ENCODE measurements at regions not wholly inside any gene's neighbourhood (a gene's known extent, or its start where the extent isn't known, plus 50 kb on each side); places are given as distances from the start of the nearest gene placed in this dataset.

DNA sequence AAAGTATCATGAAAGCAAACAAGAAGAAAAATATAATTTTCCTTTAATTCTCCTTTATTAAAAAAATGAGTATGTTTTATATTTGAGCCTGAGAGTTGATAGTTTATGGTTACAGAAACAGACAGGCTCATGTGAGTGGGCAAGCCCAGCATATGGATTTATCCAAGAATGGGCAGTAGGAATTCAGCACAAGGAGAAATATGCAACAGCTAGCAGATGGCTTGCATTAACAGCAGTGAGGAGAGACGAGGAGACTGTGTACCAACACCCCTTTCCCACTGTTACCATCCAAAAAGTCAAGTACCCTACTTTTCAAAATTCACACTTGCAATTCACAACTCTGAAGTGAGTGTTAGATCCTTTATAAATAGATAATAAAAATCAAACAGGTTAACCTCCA lies 1760.2 kb upstream of the TENM3 start:
- no peak for DNase-seq

GRCh38 chr4:180485407-180485806 lies 1757.8 kb upstream of the TENM3 start:
- no peak for DNase-seq

GRCh38 chr4:180486342-180486741 lies 1756.9 kb upstream of the TENM3 start:
- DNase-seq: no peak

- no peak for DNase-seq
Observed at GRCh38 chr4:180489787-180490186, 1753.4 kb upstream of the TENM3 start.

DNA sequence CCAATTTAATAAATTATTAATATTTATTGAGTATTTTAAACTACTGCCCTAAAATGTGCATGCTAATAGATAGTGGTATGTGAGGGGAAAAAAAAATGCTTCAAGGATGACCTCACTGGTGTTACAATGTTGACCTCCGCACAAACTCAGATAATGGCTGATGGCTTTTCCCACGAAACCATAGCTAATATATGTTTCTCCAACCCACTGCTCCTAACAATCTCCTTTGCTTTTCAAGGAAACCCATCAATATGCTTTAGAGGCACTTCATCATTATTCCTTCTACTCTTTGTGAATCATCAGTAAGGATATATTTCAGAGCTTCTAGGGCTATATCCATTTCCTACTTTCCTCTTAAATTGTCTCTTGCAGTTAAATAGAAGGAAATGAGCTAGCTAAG lies 1752.0 kb upstream of the TENM3 start:
- no peak for DNase-seq

DNA sequence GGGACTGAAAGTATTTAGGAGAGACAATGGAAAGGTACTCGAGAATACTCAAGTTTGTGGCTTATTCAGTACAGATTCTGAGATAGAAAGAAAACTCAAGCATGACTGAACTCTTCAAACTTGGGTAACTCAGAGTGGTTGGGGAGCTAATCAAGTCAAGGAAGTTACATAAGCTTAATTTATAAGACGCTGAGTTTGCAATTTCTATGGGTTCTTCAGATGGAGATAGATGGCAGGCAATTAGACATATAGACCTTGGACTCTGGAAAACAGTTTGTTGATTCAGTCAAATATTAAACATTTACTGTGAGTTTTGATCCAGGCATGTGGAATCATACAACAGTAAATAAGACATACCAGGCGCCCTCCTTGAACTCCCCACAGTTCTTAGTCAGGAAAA lies 1749.9 kb upstream of the TENM3 start:
- no peak for DNase-seq

DNA sequence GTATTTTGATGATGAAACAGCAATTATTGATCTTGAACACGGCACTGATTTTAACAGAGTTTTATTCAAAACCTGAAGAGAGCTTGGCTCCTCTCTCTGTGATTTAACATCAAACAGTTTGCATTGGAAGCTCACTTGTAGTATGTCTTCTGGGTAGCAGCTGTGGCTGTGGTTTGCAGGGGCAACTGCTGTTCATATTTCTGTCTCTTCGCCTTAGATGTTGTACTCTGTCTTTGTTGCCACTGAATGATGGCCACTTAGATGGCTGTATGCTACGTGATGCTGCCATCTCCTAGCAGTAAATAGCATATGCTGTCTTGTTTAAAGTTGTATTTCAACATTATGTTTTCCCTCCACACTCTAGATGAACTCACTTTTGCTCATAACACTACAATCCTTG lies 1743.0 kb upstream of the TENM3 start:
- no peak for DNase-seq

- no peak for DNase-seq
Observed at GRCh38 chr4:180512801-180513475, 1730.3 kb upstream of the TENM3 start.

DNA sequence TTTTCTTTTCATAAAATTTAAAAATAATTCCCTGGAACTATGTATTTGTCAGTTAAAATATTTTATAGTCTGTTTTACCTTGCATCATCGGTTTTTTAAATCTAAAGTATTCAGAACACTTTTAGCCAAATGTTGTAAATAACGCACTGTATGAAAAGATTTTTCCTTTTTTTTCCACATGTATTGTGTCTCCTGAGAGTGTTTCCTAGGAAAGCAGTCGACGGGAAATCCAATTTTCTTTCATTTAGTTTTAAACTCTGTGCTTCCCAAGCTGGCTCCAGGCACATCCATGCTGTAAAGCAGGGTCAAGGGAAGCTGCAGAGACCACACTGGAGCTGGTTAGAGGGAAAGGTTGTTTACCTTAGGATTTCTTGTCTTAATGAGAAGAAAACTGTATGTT lies 1724.3 kb upstream of the TENM3 start:
- no peak for DNase-seq

GRCh38 chr4:180521181-180521580 lies 1722.0 kb upstream of the TENM3 start:
- DNase-seq: no peak

- no peak for DNase-seq
Observed at GRCh38 chr4:180525523-180526077, 1717.6 kb upstream of the TENM3 start.

DNA sequence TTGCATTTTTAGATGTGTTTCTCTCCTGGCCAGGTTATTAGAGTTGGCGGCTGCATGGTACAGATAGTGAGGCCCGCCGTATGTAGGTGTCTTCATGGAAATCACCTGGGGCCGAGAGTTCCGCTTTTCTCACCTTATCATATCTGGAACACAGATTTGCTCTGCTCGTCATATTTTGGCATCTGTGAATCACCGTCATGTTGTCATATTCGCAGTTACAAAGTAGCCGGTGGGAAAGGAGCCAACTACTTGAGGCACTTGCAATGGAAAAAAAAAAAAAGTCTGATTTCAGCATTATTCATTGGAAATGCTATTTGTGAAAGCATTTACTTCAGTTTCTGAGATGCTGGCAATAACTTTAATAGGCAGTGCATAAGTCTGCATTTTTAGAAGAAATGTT lies 1715.2 kb upstream of the TENM3 start:
- no peak for DNase-seq

- DNase-seq: no peak
Observed at GRCh38 chr4:180530787-180531186, 1712.4 kb upstream of the TENM3 start.

DNA sequence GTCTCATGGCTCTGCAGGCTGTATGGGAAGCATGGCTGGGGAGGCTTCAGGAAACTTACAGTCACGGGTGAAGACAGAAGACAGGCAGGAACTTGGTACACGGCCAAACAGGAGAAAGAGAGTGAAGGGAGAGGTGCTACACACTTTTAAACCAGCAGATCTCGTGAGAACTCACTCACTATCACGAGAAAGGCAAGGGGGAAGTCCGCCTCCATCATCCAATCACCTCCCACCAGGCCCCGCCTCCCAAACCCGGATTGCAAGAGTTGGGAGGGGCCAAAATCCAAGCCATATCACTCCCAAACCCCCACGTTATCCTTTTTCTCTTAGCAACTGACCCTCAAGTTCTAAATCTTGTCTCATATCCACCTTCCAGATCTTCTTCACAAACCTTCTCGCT lies 1710.5 kb upstream of the TENM3 start:
- DNase-seq: no peak

- DNase-seq: no peak
Observed at GRCh38 chr4:180538384-180539057, 1704.7 kb upstream of the TENM3 start.

DNA sequence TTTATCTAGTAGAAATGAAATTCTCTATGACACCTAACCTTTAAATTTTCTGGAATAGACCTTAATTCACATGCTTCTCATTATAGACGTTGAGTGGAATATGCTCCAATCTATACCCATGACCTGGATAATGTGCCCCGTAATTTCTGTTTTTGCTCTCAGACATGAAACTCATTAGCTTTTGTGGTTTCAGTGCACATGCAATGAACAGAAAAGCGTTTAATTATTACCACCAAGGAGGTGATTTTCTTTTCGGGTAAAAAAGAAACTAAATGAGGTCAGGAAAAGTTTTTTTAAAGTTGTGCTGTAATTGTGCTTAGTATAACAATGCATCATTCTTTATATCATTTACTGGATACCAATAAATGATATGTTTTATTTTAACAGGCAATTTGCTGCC lies 1703.9 kb upstream of the TENM3 start:
- DNase-seq: no peak

DNA sequence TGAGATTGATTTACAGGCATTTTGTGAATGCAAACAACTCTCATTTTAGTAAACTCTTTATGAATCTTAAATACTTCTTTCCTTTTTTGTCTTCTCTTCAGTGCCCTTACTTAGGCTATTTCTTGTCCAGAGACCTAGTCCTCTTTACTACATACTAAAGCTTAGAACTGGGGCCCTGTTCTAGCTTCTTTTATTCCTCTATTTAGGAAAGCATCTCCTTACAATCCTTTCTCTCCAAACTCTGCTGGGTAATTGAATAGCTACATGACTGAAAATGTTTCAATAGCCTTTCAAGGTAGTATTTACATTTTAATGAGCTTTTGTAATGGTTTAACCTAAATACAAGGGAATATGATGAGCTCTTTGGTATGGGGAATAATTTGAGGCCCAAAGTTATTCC lies 1701.5 kb upstream of the TENM3 start:
- no peak for DNase-seq

GRCh38 chr4:180542445-180543100 lies 1700.6 kb upstream of the TENM3 start:
- peak; percentile 16 for DNase-seq

DNA sequence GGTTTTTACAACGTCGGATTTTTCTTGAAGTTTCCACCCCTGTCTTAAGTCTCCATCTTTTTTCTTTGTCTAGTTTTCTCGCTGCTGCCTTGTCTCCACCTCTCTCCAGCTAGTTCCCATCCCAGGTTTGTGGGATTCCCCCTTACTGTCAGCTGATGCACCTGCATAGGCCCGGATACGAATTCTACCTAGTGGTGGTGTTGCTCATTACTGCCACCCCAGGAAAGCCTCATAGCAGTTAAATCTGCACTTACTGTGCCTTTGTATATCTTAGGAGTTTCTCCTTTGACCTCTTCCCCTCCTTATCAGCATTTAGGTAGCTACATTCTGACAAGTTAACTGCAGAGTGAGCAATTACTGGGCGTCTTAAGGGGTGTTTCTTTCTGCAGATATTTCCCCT lies 1693.1 kb upstream of the TENM3 start:
- DNase-seq: no peak

GRCh38 chr4:180557348-180557747 lies 1685.9 kb upstream of the TENM3 start:
- no peak for DNase-seq

DNA sequence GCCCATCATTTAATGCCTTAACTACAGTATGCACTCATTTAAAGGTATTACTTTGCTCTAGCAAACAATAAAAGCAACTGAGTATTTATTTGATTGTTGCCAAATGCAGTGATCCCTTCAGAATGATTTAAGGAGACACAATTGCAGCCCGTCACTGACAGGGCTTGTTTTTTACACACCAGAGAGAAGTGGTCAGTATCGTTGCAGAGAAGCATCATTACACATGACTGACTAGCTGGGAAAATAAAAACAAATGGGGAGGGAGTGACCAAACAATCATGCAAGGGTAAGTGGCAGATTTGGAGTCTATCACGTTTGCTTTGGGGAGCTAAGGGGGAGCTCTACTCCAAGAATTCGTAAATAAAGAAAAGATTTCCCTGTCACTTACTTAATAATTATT lies 1685.3 kb upstream of the TENM3 start:
- DNase-seq: no peak

GRCh38 chr4:180558427-180558826 lies 1684.8 kb upstream of the TENM3 start:
- DNase-seq: no peak

GRCh38 chr4:180560896-180561295 lies 1682.3 kb upstream of the TENM3 start:
- DNase-seq: no peak

DNA sequence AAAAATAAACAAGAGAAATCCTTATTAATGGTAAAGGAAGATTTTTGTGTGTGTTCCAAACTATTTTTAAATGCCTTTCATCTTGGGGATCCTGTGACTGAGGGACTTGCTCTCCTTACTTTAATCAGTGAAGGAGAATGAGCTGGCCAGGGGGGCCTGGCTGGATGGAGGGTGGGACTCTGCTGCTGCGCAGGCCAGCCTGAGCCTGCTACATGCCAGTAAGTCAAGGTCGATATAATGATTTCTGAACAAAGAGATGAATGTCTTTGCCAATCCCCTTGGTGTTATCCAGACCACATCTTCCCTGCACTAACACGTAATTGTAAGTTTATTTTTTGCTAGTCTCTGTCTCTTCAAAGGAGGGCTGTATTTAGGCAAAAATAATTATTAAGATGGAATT lies 1679.2 kb upstream of the TENM3 start:
- DNase-seq: no peak
